Parathyroid adenoma (tissue), 2 donors: ENCODE measurements at regions not wholly inside any gene's neighbourhood (a gene's known extent, or its start where the extent isn't known, plus 50 kb on each side); places are given as distances from the start of the nearest gene placed in this dataset.

ENCODE experiments used
- H2AFZ ChIP-seq: fragments of 300-600 bp; sonication (generic); one replicate; pipeline ENCODE4 v1.7.0; 2017; ENCODE audit warnings: antibody characterized with exemption, mild to moderate bottlenecking
- H3K27ac ChIP-seq: fragments of 300-600 bp; sonication (generic); one replicate; pipeline ENCODE4 v1.7.0; 2017
- H3K27me3 ChIP-seq: fragments of 300-600 bp; sonication (generic); one replicate; pipeline ENCODE4 v1.7.0; 2017; ENCODE audit warnings: low read length; ENCODE audit not compliant: control insufficient read depth, insufficient read depth
- H3K36me3 ChIP-seq: fragments of 300-600 bp; sonication (generic); one replicate; pipeline ENCODE4 v1.7.0; 2017; ENCODE audit warnings: low read length; ENCODE audit not compliant: control insufficient read depth, insufficient read depth
- H3K4me1 ChIP-seq: fragments of 300-600 bp; sonication (generic); one replicate; pipeline ENCODE4 v1.7.0; 2017; ENCODE audit warnings: control low read depth
- H3K4me2 ChIP-seq: fragments of 300-600 bp; sonication (generic); one replicate; pipeline ENCODE4 v1.7.0; 2017; ENCODE audit warnings: low read length
- H3K4me3 ChIP-seq: fragments of 300-600 bp; sonication (generic); one replicate; pipeline ENCODE4 v1.7.0; 2017; ENCODE audit warnings: low read depth, low read length
- H3K79me2 ChIP-seq: fragments of 300-600 bp; sonication (generic); one replicate; pipeline ENCODE4 v1.7.0; 2017; ENCODE audit warnings: control low read depth
- H3K9ac ChIP-seq: fragments of 300-600 bp; sonication (generic); one replicate; pipeline ENCODE4 v1.7.0; 2017; ENCODE audit warnings: mild to moderate bottlenecking
- H3K9me3 ChIP-seq: fragments of 300-600 bp; sonication (generic); one replicate; pipeline ENCODE4 v1.7.0; 2017; ENCODE audit warnings: low read length; ENCODE audit not compliant: control insufficient read depth
- CTCF ChIP-seq: fragments of 300-600 bp; sonication (generic); IDR thresholded peaks from one replicate; pipeline ENCODE4 v1.7.0; 2017; ENCODE audit warnings: antibody characterized with exemption, mild to moderate bottlenecking
- donor health status: primary hyperparathyroidism.

GRCh38 chr10:124177180-124177518 is 83.8 kb upstream of the CHST15 start:
- no peaks in the 10 kb centered on the region for H3K4me1 ChIP-seq
- H3K9me3 ChIP-seq, result no peaks in the 10 kb centered on the region
- no peaks in the 10 kb centered on the region for H3K79me2 ChIP-seq
- H3K36me3 ChIP-seq, result no peaks in the 10 kb centered on the region
- no peak overlapping the region for H2AFZ ChIP-seq
- no peak overlapping the region for H3K4me3 ChIP-seq
- TF ChIP-seq CTCF, result no peak
- no peaks in the 10 kb centered on the region for H3K27me3 ChIP-seq
- no peak overlapping the region for H3K27ac ChIP-seq
- H3K9ac ChIP-seq, result no peak overlapping the region
- no peak overlapping the region for H3K4me2 ChIP-seq

GRCh38 chr10:124176349-124177179 is 83.2 kb upstream of the CHST15 start:
- Histone ChIP-seq H3K27me3 (no peaks in the 10 kb centered on the region), H3K9me3 (no peaks in the 10 kb centered on the region), H3K4me3 (no peak overlapping the region), H3K4me1 (no peaks in the 10 kb centered on the region), H3K27ac (no peak overlapping the region), H3K4me2 (no peak overlapping the region), H3K9ac (no peak overlapping the region), H3K36me3 (no peaks in the 10 kb centered on the region), H3K79me2 (no peaks in the 10 kb centered on the region), H2AFZ (no peak overlapping the region)
- no peak for TF ChIP-seq CTCF

- Histone ChIP-seq H3K4me2 (no peak overlapping the region), H3K4me3 (no peak overlapping the region), H3K36me3 (no peaks in the 10 kb centered on the region), H3K9me3 (no peaks in the 10 kb centered on the region), H3K79me2 (no peaks in the 10 kb centered on the region), H3K4me1 (no peaks in the 10 kb centered on the region), H2AFZ (no peak overlapping the region), H3K27me3 (no peaks in the 10 kb centered on the region), H3K9ac (no peak overlapping the region), H3K27ac (no peak overlapping the region)
- TF ChIP-seq CTCF, result no peak
Observed at GRCh38 chr10:124175701-124176348, 82.4 kb upstream of the CHST15 start.

GRCh38 chr10:124174673-124175645 is 81.6 kb upstream of the CHST15 start:
- no peak for TF ChIP-seq CTCF
- H3K4me2 ChIP-seq, result no peak overlapping the region
- H2AFZ ChIP-seq, result no peak overlapping the region
- H3K27me3 ChIP-seq, result no peaks in the 10 kb centered on the region
- no peak overlapping the region for H3K9ac ChIP-seq
- no peaks in the 10 kb centered on the region for H3K9me3 ChIP-seq
- H3K4me1 ChIP-seq, result no peaks in the 10 kb centered on the region
- H3K36me3 ChIP-seq, result no peaks in the 10 kb centered on the region
- no peak overlapping the region for H3K4me3 ChIP-seq
- no peak overlapping the region for H3K27ac ChIP-seq
- no peaks in the 10 kb centered on the region for H3K79me2 ChIP-seq
